Large intestine (tissue), 3 donors: ENCODE measurements at regions not wholly inside any gene's neighbourhood (a gene's known extent, or its start where the extent isn't known, plus 50 kb on each side); places are given as distances from the start of the nearest gene placed in this dataset.
"Not testable (repeated sequence)": the region's sequence is repeated elsewhere in the genome, so short reads cannot be mapped to it uniquely, and the experiment has no call there.

Source experiments
- DNase-seq, 2 donors: peaks; one replicate each; pipeline versions ENCODE4 v3.0.0 to v3.0.0-alpha.2; 2013
- H3K27ac ChIP-seq: one replicate; pipeline ENCODE4 v1.5.1; 2013; ENCODE audit warnings: low read length
- H3K27me3 ChIP-seq: 2 replicates; pipeline ENCODE4 v1.6.1; 2013; ENCODE audit warnings: low read length; ENCODE audit not compliant: control insufficient read depth, insufficient read depth
- H3K36me3 ChIP-seq: 2 replicates; pipeline ENCODE4 v1.6.1; 2013; ENCODE audit warnings: low read length; ENCODE audit not compliant: control insufficient read depth, insufficient read depth
- H3K4me1 ChIP-seq: one replicate; pipeline ENCODE4 v1.6.1; 2013; ENCODE audit warnings: low read length; ENCODE audit not compliant: control insufficient read depth, insufficient read depth
- H3K4me3 ChIP-seq: one replicate; pipeline ENCODE4 v1.5.1; 2013; ENCODE audit warnings: low read length
- H3K9me3 ChIP-seq: one replicate; pipeline ENCODE4 v1.6.1; 2013; ENCODE audit warnings: mild to moderate bottlenecking, low read depth, low read length, moderate library complexity; ENCODE audit not compliant: control insufficient read depth
- WGBS: methylation state at CpG from one replicate; pipeline ENCODE4 v1.1.5; 2013; ENCODE audit warnings: low lambda C conversion rate; ENCODE audit not compliant: insufficient coverage; 5-methylcytosine and 5-hydroxymethylcytosine counted together

- H3K4me1 ChIP-seq = no peaks in the 10 kb centered on the region
- no peaks in the 10 kb centered on the region for H3K27me3 ChIP-seq
- no peaks in the 10 kb centered on the region for H3K36me3 ChIP-seq
- no peaks in the 10 kb centered on the region for H3K9me3 ChIP-seq
- no peak for DNase-seq
- no peak overlapping the region for H3K27ac ChIP-seq
- no peak overlapping the region for H3K4me3 ChIP-seq
- 100% methylated on average over 1 of the region's 6 CpGs for WGBS
These were observed 58.6 kb upstream of the CNTNAP2 start for GRCh38 chr7:146057958-146058357.

- no peak for DNase-seq
These were observed 61.7 kb upstream of the CNTNAP2 start for GRCh38 chr7:146054909-146055308.

GRCh38 chr7:146053492-146053891 is 63.1 kb upstream of the CNTNAP2 start:
- Histone ChIP-seq H3K27ac (no peak overlapping the region), H3K4me1 (no peaks in the 10 kb centered on the region), H3K9me3 (no peaks in the 10 kb centered on the region), H3K27me3 (no peaks in the 10 kb centered on the region), H3K4me3 (no peak overlapping the region), H3K36me3 (no peaks in the 10 kb centered on the region)
- DNase-seq = no peak
- WGBS = no CpG with 5 or more reads among the region's 4 CpGs

More at GRCh38 chr7:146054909-146055308, 61.7 kb upstream of the CNTNAP2 start:
- Histone ChIP-seq H3K9me3 (no peaks in the 10 kb centered on the region), H3K4me3 (no peak overlapping the region), H3K27ac (no peak overlapping the region), H3K4me1 (no peaks in the 10 kb centered on the region), H3K36me3 (no peaks in the 10 kb centered on the region), H3K27me3 (no peaks in the 10 kb centered on the region)
- WGBS = no CpG with 5 or more reads among the region's 2 CpGs

GRCh38 chr7:146043310-146043709 is 73.3 kb upstream of the CNTNAP2 start:
- not testable (repeated sequence) for H3K4me3 ChIP-seq, H3K9me3 ChIP-seq, H3K4me1 ChIP-seq, H3K36me3 ChIP-seq, DNase-seq, H3K27me3 ChIP-seq, H3K27ac ChIP-seq
- WGBS = no CpG with 5 or more reads among the region's 14 CpGs

GRCh38 chr7:146028251-146028750 is 88.3 kb upstream of the CNTNAP2 start:
- no peaks in the 10 kb centered on the region for H3K4me1 ChIP-seq
- no peaks in the 10 kb centered on the region for H3K36me3 ChIP-seq
- no peak for DNase-seq
- H3K4me3 ChIP-seq = no peak overlapping the region
- H3K27me3 ChIP-seq = no peaks in the 10 kb centered on the region
- 63% methylated on average over 2 of the region's 3 CpGs for WGBS
- no peak overlapping the region for H3K27ac ChIP-seq
- H3K9me3 ChIP-seq = no peaks in the 10 kb centered on the region

- Histone ChIP-seq H3K36me3 (no peaks in the 10 kb centered on the region), H3K27me3 (no peaks in the 10 kb centered on the region), H3K9me3 (no peaks in the 10 kb centered on the region), H3K4me3 (no peak overlapping the region), H3K4me1 (no peaks in the 10 kb centered on the region), H3K27ac (no peak overlapping the region)
- no peak for DNase-seq
These were observed 89.4 kb upstream of the CNTNAP2 start for GRCh38 chr7:146027243-146027642.

- H3K36me3 ChIP-seq = no peaks in the 10 kb centered on the region
- no peak for DNase-seq
- H3K4me1 ChIP-seq = no peaks in the 10 kb centered on the region
- no peak overlapping the region for H3K27ac ChIP-seq
- 90% methylated on average over 2 of the region's 5 CpGs for WGBS
- H3K27me3 ChIP-seq = no peaks in the 10 kb centered on the region
- no peaks in the 10 kb centered on the region for H3K9me3 ChIP-seq
- no peak overlapping the region for H3K4me3 ChIP-seq
These were observed 93.8 kb upstream of the CNTNAP2 start for GRCh38 chr7:146022776-146023175.

- WGBS = 100% methylated on average over 2 of the region's 33 CpGs
- not testable (repeated sequence) for H3K4me3 ChIP-seq, H3K27me3 ChIP-seq, H3K9me3 ChIP-seq, H3K4me1 ChIP-seq, H3K36me3 ChIP-seq, DNase-seq, H3K27ac ChIP-seq
These were observed 97.3 kb upstream of the CNTNAP2 start for GRCh38 chr7:146019041-146020004.

GRCh38 chr7:146017366-146017765 is 99.2 kb upstream of the CNTNAP2 start:
- H3K27ac ChIP-seq, DNase-seq, H3K27me3 ChIP-seq, H3K4me3 ChIP-seq, H3K4me1 ChIP-seq, H3K36me3 ChIP-seq, H3K9me3 ChIP-seq: not testable (repeated sequence)
- no CpG with 5 or more reads among the region's 5 CpGs for WGBS

GRCh38 chr7:146014154-146014553 is 102.4 kb upstream of the CNTNAP2 start:
- not testable (repeated sequence) for H3K9me3 ChIP-seq, H3K36me3 ChIP-seq, H3K27ac ChIP-seq, H3K27me3 ChIP-seq, H3K4me1 ChIP-seq, DNase-seq, H3K4me3 ChIP-seq
- no CpG with 5 or more reads among the region's 2 CpGs for WGBS

- H3K9me3 ChIP-seq = peaks cover 4% of the 10 kb centered on the region
- H3K4me1 ChIP-seq = no peaks in the 10 kb centered on the region
- no peaks in the 10 kb centered on the region for H3K27me3 ChIP-seq
- no peak overlapping the region for H3K4me3 ChIP-seq
- DNase-seq = no peak
- no peaks in the 10 kb centered on the region for H3K36me3 ChIP-seq
- H3K27ac ChIP-seq = no peak overlapping the region
- 40% methylated on average over 2 of the region's 8 CpGs for WGBS
These were observed 108.3 kb upstream of the CNTNAP2 start for GRCh38 chr7:146008293-146008692.
